ENCODE measurements at regions not wholly inside any gene's neighbourhood (a gene's known extent, or its start where the extent isn't known, plus 50 kb on each side); places are given as distances from the start of the nearest gene placed in this dataset.

GRCh38 chr20:62590309-62591121 is 51.8 kb upstream of the SLCO4A1 start:
- no peak overlapping the region for H3K4me3 Mint-ChIP-seq
- ChIA-PET CTCF (interaction anchor here (0.6 to 3.8 kb wide), 4 partner anchors 13 to 69 kb away, joined by 3 to 12 read pairs (median 4); no protein-coding TSS in a partner anchor), POLR2A (interaction anchor here (0.5 kb wide), 1 partner anchor 14 kb away, joined by 3 read pairs; no protein-coding TSS in a partner anchor)
- H3K27me3 Mint-ChIP-seq (ENCODE audit: low read depth) = no peaks in the 10 kb centered on the region; the same call in 1 of the 2 replicates
- no peaks in the 10 kb centered on the region for H3K9me3 Mint-ChIP-seq
- DNase-seq (ENCODE audit: low spot score) (no peak), ATAC-seq (no peak)
- no peaks in the 10 kb centered on the region for H3K4me1 Mint-ChIP-seq
- H3K27ac Mint-ChIP-seq = no peak overlapping the region
- no peak for TF ChIP-seq MLX (CRISPR knock-in tag; IDR thresholded peaks at IDR 0.05)
- no peak for TF ChIP-seq MAX (CRISPR knock-in tag; IDR thresholded peaks at IDR 0.05)
- no peak for TF ChIP-seq ZNF232 (CRISPR knock-in tag; IDR thresholded peaks at IDR 0.05)
- no peak for TF ChIP-seq ELF4 (CRISPR knock-in tag; IDR thresholded peaks at IDR 0.05; ENCODE audit: low read depth)
- TF ChIP-seq SP1 (CRISPR knock-in tag; conservative IDR thresholded peaks at IDR 0.05) = no peak
- TF ChIP-seq ESRRA (CRISPR knock-in tag; IDR thresholded peaks at IDR 0.05; ENCODE audit: borderline replicate concordance) = no peak
- no peak for TF ChIP-seq PRDM15 (CRISPR knock-in tag; IDR thresholded peaks at IDR 0.05)
- TF ChIP-seq MYBL2 (CRISPR knock-in tag; IDR thresholded peaks at IDR 0.05) = no peak
- TF ChIP-seq NFYB (CRISPR knock-in tag; conservative IDR thresholded peaks at IDR 0.05; ENCODE audit: low read depth) = no peak
- no peak for TF ChIP-seq ZNF532 (CRISPR knock-in tag; IDR thresholded peaks at IDR 0.05; ENCODE audit: borderline replicate concordance)
- TF ChIP-seq HMGA2 (CRISPR knock-in tag; IDR thresholded peaks at IDR 0.05) = no peak
- TF ChIP-seq IRF1 (CRISPR knock-in tag; IDR thresholded peaks at IDR 0.05) = no peak
- no peak for TF ChIP-seq JUN (CRISPR knock-in tag; IDR thresholded peaks at IDR 0.05)
- H3K36me3 Mint-ChIP-seq = no peaks in the 10 kb centered on the region

- no peak overlapping the region for H3K4me3 Mint-ChIP-seq
- ChIA-PET CTCF (interaction anchor here (1.1 to 1.8 kb wide), 2 partner anchors 25 to 26 kb away, joined by 3 to 4 read pairs; no protein-coding TSS in a partner anchor), POLR2A (no interaction called here)
- TF ChIP-seq MXD4 (CRISPR knock-in tag; IDR thresholded peaks at IDR 0.05; ENCODE audit: borderline replicate concordance) = no peak
- TF ChIP-seq ESRRA (CRISPR knock-in tag; IDR thresholded peaks at IDR 0.05; ENCODE audit: borderline replicate concordance) = no peak
- no peak for TF ChIP-seq CTCF (IDR thresholded peaks at IDR 0.05)
- TF ChIP-seq NR2C2 (CRISPR knock-in tag; IDR thresholded peaks at IDR 0.05) = no peak
- no peak for TF ChIP-seq ETV6 (CRISPR knock-in tag; IDR thresholded peaks at IDR 0.05)
- TF ChIP-seq PRDM15 (CRISPR knock-in tag; IDR thresholded peaks at IDR 0.05) = no peak
- TF ChIP-seq GTF2I (CRISPR knock-in tag; conservative IDR thresholded peaks at IDR 0.05) = no peak
- TF ChIP-seq NR1H2 (CRISPR knock-in tag; IDR thresholded peaks at IDR 0.05) = no peak
- DNase-seq (ENCODE audit: low spot score) (no peak), ATAC-seq (no peak)
- H3K4me1 Mint-ChIP-seq = no peaks in the 10 kb centered on the region
- no peak overlapping the region for H3K27ac Mint-ChIP-seq
- H3K27me3 Mint-ChIP-seq (ENCODE audit: low read depth) = no peaks in the 10 kb centered on the region; the same call in 1 of the 2 replicates
- H3K36me3 Mint-ChIP-seq = no peaks in the 10 kb centered on the region
- H3K9me3 Mint-ChIP-seq = no peaks in the 10 kb centered on the region
Observed at GRCh38 chr20:62591122-62591468, 51.2 kb upstream of the SLCO4A1 start.
